ENCODE measurements at regions not wholly inside any gene's neighbourhood (a gene's known extent, or its start where the extent isn't known, plus 50 kb on each side); places are given as distances from the start of the nearest gene placed in this dataset.

- no peak for DNase-seq (ENCODE audit: low read depth, low spot score)
Measured at GRCh38 chr2:14143435-14143834, 489.1 kb upstream of the LRATD1 start.

- DNase-seq (ENCODE audit: low read depth, low spot score): no peak
Measured at GRCh38 chr2:14148216-14148615, 484.3 kb upstream of the LRATD1 start.

- DNase-seq (ENCODE audit: low read depth, low spot score): no peak
Measured at GRCh38 chr2:14157816-14158215, 474.7 kb upstream of the LRATD1 start.

- no peak for DNase-seq (ENCODE audit: low read depth, low spot score)
Measured at GRCh38 chr2:14180333-14180732, 452.2 kb upstream of the LRATD1 start.

- DNase-seq (ENCODE audit: low read depth, low spot score): no peak
Measured at GRCh38 chr2:14182227-14182946, 450.1 kb upstream of the LRATD1 start.

- no peak for DNase-seq (ENCODE audit: low read depth, low spot score)
Measured at GRCh38 chr2:14185906-14186305, 446.6 kb upstream of the LRATD1 start.

- no peak for DNase-seq (ENCODE audit: low read depth, low spot score)
Measured at GRCh38 chr2:14188446-14188845, 444.1 kb upstream of the LRATD1 start.

GRCh38 chr2:14189929-14190328, 442.6 kb upstream of the LRATD1 start:
- peak; percentile 47 for DNase-seq (ENCODE audit: low read depth, low spot score)

- DNase-seq (ENCODE audit: low read depth, low spot score): no peak
Measured at GRCh38 chr2:14194233-14194632, 438.3 kb upstream of the LRATD1 start.

GRCh38 chr2:14197293-14197692, 435.2 kb upstream of the LRATD1 start:
- no peak for DNase-seq (ENCODE audit: low read depth, low spot score)

GRCh38 chr2:14199040-14199439, 433.5 kb upstream of the LRATD1 start:
- peak; percentile 30 for DNase-seq (ENCODE audit: low read depth, low spot score)

GRCh38 chr2:14219306-14219705, 413.2 kb upstream of the LRATD1 start:
- DNase-seq (ENCODE audit: low read depth, low spot score): no peak

- peak; percentile 16 for DNase-seq (ENCODE audit: low read depth, low spot score)
Measured at GRCh38 chr2:14220101-14220500, 412.4 kb upstream of the LRATD1 start.

GRCh38 chr2:14221466-14221865, 411.1 kb upstream of the LRATD1 start:
- no peak for DNase-seq (ENCODE audit: low read depth, low spot score)

GRCh38 chr2:14223576-14223975, 408.9 kb upstream of the LRATD1 start:
- no peak for DNase-seq (ENCODE audit: low read depth, low spot score)

- no peak for DNase-seq (ENCODE audit: low read depth, low spot score)
Measured at GRCh38 chr2:14231391-14231898, 401.1 kb upstream of the LRATD1 start.

GRCh38 chr2:14232217-14232616, 400.3 kb upstream of the LRATD1 start:
- DNase-seq (ENCODE audit: low read depth, low spot score): no peak

GRCh38 chr2:14234911-14235310, 397.6 kb upstream of the LRATD1 start:
- no peak for DNase-seq (ENCODE audit: low read depth, low spot score)

- no peak for DNase-seq (ENCODE audit: low read depth, low spot score)
Measured at GRCh38 chr2:14235667-14236066, 396.9 kb upstream of the LRATD1 start.

GRCh38 chr2:14237902-14238301, 394.6 kb upstream of the LRATD1 start:
- no peak for DNase-seq (ENCODE audit: low read depth, low spot score)

GRCh38 chr2:14239605-14240004, 392.9 kb upstream of the LRATD1 start:
- DNase-seq (ENCODE audit: low read depth, low spot score): no peak

GRCh38 chr2:14240868-14241267, 391.6 kb upstream of the LRATD1 start:
- DNase-seq (ENCODE audit: low read depth, low spot score): no peak

GRCh38 chr2:14245901-14246300, 386.6 kb upstream of the LRATD1 start:
- DNase-seq (ENCODE audit: low read depth, low spot score): no peak

Measured in astrocyte of the hippocampus (primary cell).